GM21825 (cell line): ENCODE measurements at regions not wholly inside any gene's neighbourhood (a gene's known extent, or its start where the extent isn't known, plus 50 kb on each side); places are given as distances from the start of the nearest gene placed in this dataset.

Experiments used
- ATAC-seq: cut with Tn5 transposase; IDR thresholded peaks from one replicate; pipeline ENCODE4 v1.9.1; 2021; ENCODE audit warnings: mild to moderate bottlenecking, moderate library complexity; ENCODE audit not compliant: unreplicated experiment

GRCh38 chr10:62652564-62652963 lies 152.0 kb upstream of the ADO start:
- no peak for ATAC-seq

GRCh38 chr10:62653254-62653653 lies 151.3 kb upstream of the ADO start:
- ATAC-seq, result peak; percentile 83

- ATAC-seq, result no peak
Observed at GRCh38 chr10:62654966-62655336, 149.6 kb upstream of the ADO start.

DNA sequence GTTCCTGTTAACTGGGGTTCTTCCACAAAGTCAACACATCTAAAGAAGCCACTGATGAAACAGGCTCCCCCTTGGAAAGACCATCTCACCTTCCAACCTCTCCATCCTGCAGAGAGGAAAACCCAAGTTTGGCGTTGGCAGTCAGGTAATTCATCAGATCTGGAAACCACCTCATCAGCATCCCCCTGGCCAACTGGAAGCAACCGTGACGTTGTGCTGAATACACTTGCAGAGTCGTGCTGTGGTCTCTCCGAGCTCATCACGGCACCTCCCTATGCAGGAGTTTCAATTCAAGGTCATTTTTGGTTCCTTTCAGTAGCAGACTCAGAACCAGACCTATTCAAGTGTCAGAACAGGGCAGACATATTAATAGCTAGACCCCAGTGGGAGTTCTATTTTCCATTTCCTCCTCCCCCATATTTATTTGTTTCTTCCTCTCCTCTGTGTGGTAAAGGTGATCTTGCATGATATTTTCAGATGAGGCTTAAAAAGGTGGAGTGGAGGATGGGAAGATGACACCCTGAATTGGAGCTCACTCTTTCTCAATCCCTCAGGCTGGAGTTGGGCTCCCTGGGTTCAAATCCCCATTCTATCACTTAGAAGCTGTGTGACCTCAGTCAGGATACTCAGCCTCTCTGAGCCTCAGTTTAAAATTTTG lies 149.1 kb upstream of the ADO start:
- peak; percentile 76 for ATAC-seq

- no peak for ATAC-seq
Observed at GRCh38 chr10:62657244-62657835, 147.2 kb upstream of the ADO start.

DNA sequence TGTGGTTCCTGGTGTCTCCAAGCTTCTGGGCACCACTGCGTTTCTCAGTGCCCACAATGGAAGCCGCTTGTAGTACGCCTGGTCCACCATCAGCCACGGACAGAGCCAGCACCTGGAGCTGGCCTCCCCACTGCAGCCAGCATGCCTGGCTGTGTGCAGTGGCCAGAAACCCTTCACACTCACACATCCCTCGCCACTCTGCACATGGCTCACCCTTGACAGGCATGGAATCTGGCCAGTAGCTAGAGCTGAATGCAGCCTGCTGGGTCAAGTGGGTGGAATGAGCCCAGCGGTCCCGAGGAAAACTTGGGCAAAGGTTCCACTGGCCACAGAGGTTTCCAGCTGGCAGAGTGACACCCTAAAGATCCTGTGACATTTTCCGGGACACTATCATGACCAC lies 146.0 kb upstream of the ADO start:
- no peak for ATAC-seq

GRCh38 chr10:62661143-62661542 lies 143.4 kb upstream of the ADO start:
- no peak for ATAC-seq

DNA sequence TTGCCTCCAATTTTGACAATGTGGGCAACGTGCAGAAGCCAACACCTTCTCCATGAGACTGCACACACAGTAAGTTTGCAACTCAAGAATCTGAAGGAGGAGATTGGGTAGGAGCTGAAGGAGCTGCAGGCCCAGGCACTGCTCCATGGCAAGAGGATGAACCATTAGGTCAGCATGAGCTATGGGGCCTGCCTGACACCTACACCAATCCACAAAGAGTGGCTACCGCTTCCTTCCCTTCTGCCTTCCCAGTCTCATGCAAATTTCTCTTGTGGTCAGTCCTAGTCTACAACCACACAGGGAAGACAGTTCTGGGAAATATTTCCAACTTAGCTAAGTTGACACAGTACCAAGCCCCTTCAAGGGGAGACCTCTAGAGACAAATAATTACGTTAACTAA lies 142.0 kb upstream of the ADO start:
- ATAC-seq, result no peak

GRCh38 chr10:62665771-62666170 lies 138.7 kb upstream of the ADO start:
- ATAC-seq, result no peak

DNA sequence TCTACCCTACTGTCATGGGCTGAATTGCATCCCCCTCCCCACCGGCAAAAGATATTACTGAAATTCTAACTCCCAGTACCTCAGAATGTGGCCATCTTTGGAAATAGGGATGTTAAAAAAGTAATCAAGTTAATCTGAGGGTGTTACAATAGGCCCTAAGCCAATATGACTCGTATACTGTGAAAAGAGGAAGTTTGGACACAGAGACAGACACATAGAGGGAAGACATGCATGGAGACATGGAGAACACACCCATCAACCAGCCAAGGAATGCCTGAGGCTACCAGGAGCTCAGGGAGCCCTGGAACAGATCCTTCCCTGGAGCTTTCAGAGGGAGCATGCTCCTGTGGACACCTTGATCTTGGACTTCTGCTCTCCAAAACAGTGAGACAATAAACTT lies 138.2 kb upstream of the ADO start:
- ATAC-seq, result no peak

DNA sequence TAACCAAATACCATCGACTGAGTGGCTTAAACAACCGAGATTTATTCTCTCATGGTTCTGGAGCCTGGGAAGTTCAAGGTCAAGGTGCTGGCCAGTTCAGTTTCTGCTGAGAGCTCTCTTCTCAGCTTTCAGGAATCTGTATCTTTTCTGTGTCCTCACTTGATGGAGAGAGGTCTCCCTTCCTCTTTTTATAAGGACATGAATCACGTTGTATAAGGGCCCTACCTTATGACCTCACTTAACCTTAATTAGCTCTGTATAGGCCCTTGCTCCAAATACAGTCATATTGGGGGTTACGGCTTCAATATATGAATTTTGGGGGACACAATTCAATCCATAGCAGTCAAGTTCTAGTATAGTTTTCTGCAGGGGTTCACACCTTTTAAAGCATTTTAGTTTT lies 135.2 kb upstream of the ADO start:
- no peak for ATAC-seq

DNA sequence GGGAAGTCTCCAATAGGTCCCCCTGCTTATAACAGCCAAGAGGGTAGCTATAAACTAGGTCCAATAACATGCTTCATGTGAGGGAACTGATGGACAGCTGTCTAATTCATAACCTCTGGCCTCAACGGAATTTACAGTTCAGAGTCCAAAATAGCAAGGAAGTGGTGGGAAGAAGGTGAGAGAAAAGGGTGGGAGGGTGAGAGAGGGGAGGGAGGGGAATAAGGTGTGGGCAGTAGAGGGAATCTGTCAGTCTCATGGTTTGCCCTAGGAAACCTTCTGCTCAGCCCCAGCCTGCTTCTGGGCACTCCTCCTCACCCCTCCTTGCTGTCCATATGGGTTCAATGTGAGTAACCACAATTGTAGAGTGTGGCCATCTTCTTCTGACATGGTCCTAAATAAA lies 133.4 kb upstream of the ADO start:
- no peak for ATAC-seq

DNA sequence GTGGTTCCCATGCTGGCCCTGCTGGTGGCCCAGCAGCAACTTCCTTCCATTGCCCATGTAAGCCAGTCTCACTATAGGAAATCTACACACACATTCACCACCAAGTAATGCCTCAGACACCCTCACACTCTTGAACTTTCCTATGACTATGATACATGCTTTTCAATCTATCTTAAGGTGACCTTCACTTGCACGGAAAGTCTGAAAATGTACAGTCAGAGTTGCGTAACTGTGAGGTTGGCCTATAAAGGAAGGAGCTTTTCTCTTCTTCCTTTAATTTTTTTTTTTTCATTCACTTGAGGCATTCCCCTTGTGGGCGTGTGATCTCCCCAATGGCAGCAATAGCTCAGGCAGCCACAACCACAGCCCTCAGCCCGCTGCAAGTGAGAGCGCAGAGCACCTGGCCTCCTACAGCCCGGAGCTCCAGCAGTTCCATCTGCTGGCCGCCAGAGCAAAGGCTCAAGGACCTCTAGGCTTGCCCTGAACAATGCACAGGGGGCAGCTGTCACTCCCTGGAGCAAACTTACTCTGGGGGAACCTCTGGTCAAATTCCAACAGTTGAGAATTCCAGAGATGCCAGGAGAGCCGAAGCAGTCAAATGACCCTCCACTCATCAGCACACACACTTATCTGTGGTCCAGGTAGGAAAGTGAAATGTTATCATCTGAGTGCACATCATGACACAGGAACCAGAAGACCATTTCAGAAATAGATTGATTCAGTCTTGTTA lies 123.1 kb upstream of the ADO start:
- peak; percentile 98 for ATAC-seq

- ATAC-seq, result no peak
Observed at GRCh38 chr10:62684911-62685310, 119.6 kb upstream of the ADO start.

DNA sequence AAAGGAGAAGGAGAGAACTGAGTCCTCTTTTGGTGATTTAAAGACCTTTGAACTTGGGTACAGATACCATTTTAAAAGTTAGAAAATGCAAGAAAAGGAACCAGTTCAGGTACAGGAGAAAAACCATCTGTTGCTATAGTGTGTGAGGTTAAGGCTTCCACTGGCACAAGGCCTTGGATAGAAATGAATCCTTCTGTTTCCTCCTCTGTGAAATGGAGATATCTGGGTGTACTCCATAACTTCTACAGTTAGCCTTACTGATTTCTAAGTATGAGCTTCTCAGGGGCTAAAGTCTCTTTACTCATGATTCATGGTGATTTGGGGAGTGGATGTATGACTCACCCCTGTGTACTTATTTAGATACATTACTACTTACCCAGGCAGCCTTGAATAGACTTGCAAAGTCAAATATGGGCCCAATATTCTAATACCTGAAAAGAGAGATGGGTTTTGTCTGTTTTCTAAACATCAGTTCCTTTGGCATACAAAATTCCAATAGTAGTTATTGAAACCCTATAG lies 117.2 kb upstream of the ADO start:
- no peak for ATAC-seq

- ATAC-seq, result no peak
Observed at GRCh38 chr10:62688971-62689700, 115.4 kb upstream of the ADO start.

- no peak for ATAC-seq
Observed at GRCh38 chr10:62689712-62690111, 114.8 kb upstream of the ADO start.

GRCh38 chr10:62690703-62691102 lies 113.8 kb upstream of the ADO start:
- ATAC-seq, result no peak

DNA sequence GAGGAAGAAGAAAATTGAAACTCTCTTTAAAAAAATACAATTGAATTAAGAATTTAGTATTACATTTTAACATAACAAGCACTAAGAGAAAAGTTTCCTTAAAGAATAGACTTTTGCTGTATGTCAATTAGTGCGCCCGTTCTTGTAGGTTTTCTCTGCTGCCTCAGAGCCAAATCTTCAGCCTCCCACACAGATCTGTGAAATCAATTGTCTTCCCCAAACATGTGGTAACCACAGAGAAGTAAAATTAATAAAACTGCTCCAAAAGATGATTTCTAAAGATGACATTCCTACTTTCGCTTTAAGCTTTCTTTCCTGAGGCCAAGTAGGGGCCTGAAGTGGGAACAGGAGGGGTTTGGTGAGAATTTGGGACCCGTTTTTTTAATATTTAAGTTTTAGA lies 113.2 kb upstream of the ADO start:
- no peak for ATAC-seq

- no peak for ATAC-seq
Observed at GRCh38 chr10:62692085-62692484, 112.4 kb upstream of the ADO start.

GRCh38 chr10:62693306-62693705 lies 111.2 kb upstream of the ADO start:
- ATAC-seq, result no peak
